ENCODE measurements at regions not wholly inside any gene's neighbourhood (a gene's known extent, or its start where the extent isn't known, plus 50 kb on each side); places are given as distances from the start of the nearest gene placed in this dataset.

DNA sequence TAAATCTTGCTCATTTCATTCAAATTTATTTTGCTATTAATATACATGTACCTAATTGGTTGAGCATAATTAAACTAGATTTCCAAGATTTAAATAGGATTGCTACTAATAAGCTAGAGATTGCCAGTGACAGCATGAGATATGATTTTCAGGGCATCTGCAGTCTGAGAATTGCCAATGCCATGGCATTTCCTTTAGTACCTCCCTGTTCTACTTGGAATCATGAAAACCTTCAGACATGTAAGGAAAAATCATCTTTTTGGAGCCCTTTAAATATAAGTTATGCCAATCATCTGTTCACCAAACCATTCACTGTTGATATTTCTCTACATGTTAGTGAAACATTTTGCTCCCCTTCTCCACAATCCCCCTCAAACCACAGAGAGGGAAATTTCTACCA is 691.4 kb downstream of the DNAH5 start:
- H3K27ac Mint-ChIP-seq, result no peak overlapping the region
- Histone ChIP-seq H3F3A (replicated peaks; ENCODE audit: low read depth) (no peaks in the 10 kb centered on the region), H3K36me3 (ENCODE audit: insufficient read depth) (no peaks in the 10 kb centered on the region), H3K4me3 (no peak overlapping the region), H3K79me2 (replicated peaks; ENCODE audit: insufficient read depth) (no peaks in the 10 kb centered on the region), H3K27me3 (ENCODE audit: insufficient read depth) (no peaks in the 10 kb centered on the region), H4K20me1 (replicated peaks; ENCODE audit: insufficient read depth) (no peaks in the 10 kb centered on the region), H3K4me2 (no peak overlapping the region), H2AFZ (no peak overlapping the region), H3K4me1 (ENCODE audit: insufficient read depth) (no peaks in the 10 kb centered on the region), H3K9me2 (ENCODE audit: insufficient read depth) (no peaks in the 10 kb centered on the region), H3K27ac (ENCODE audit: low read depth) (no peak overlapping the region)
- no peaks in the 10 kb centered on the region for H3K36me3 Mint-ChIP-seq (ENCODE audit: low read depth)
- H3K4me1 Mint-ChIP-seq, result peaks cover 8% of the 10 kb centered on the region
- DNase-seq (ENCODE audit: low spot score) (no peak), ATAC-seq (no peak)
- no peaks in the 10 kb centered on the region for H3K27me3 Mint-ChIP-seq (ENCODE audit: insufficient read depth, low read depth, poor library complexity)
- TF ChIP-seq EZH2 (IDR thresholded peaks at IDR 0.05; ENCODE audit: low read depth, unreplicated experiment) (no peak), ZNF114 (CRISPR knock-in tag; IDR thresholded peaks at IDR 0.05) (no peak), REST (IDR thresholded peaks at IDR 0.05; ENCODE audit: unreplicated experiment) (no peak), ZNF331 (CRISPR knock-in tag; IDR thresholded peaks at IDR 0.05; ENCODE audit: low read depth) (no peak), POLR2AphosphoS5 (IDR thresholded peaks at IDR 0.05; ENCODE audit: low read depth) (no peak), ZNF462 (CRISPR knock-in tag; IDR thresholded peaks at IDR 0.05) (no peak), CREB1 (CRISPR knock-in tag; IDR thresholded peaks at IDR 0.05; ENCODE audit: low read depth) (no peak), CTCF (conservative IDR thresholded peaks at IDR 0.05; ENCODE audit: low read depth in 2 of 2) (no peak), NANOG (IDR thresholded peaks at IDR 0.05; ENCODE audit: borderline replicate concordance) (no peak), JUNB (IDR thresholded peaks at IDR 0.05; ENCODE audit: unreplicated experiment) (no peak)
- TF ChIP-seq, protein P1, sequence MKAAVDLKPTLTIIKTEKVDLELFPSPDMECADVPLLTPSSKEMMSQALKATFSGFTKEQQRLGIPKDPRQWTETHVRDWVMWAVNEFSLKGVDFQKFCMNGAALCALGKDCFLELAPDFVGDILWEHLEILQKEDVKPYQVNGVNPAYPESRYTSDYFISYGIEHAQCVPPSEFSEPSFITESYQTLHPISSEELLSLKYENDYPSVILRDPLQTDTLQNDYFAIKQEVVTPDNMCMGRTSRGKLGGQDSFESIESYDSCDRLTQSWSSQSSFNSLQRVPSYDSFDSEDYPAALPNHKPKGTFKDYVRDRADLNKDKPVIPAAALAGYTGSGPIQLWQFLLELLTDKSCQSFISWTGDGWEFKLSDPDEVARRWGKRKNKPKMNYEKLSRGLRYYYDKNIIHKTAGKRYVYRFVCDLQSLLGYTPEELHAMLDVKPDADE (IDR thresholded peaks at IDR 0.05), result no peak
- no peak overlapping the region for H3K4me3 Mint-ChIP-seq
- H3K9me3 Mint-ChIP-seq, result no peaks in the 10 kb centered on the region

Data from GM23338 (cell line).